ENCODE measurements at regions not wholly inside any gene's neighbourhood (a gene's known extent, or its start where the extent isn't known, plus 50 kb on each side); places are given as distances from the start of the nearest gene placed in this dataset.

DNA sequence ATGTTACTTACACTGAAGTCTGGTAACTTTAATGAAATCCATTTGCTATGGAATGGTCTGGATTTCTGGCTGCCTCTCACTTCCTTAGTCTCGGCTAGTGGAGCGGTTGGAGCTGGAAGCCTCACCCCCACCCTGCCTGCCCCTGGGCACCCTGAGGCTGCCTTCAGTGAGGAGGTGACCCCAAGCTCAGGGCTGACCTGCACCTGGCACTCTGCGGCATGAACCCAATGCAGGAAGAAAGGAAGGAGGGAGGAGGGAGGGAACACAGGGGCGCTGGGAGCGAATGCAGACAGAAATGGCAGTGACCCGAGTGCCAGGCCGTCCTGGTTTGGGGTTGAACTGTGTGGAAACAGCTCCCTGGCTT, 353.1 kb downstream of the TMEM121 start:
- TF ChIP-seq EP300 (IDR thresholded peaks at IDR 0.05; ENCODE audit: low read depth), result no peak
- TF ChIP-seq, protein P1, sequence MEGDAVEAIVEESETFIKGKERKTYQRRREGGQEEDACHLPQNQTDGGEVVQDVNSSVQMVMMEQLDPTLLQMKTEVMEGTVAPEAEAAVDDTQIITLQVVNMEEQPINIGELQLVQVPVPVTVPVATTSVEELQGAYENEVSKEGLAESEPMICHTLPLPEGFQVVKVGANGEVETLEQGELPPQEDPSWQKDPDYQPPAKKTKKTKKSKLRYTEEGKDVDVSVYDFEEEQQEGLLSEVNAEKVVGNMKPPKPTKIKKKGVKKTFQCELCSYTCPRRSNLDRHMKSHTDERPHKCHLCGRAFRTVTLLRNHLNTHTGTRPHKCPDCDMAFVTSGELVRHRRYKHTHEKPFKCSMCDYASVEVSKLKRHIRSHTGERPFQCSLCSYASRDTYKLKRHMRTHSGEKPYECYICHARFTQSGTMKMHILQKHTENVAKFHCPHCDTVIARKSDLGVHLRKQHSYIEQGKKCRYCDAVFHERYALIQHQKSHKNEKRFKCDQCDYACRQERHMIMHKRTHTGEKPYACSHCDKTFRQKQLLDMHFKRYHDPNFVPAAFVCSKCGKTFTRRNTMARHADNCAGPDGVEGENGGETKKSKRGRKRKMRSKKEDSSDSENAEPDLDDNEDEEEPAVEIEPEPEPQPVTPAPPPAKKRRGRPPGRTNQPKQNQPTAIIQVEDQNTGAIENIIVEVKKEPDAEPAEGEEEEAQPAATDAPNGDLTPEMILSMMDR (IDR thresholded peaks at IDR 0.05), result no peak
- TF ChIP-seq POLR2AphosphoS5 (IDR thresholded peaks at IDR 0.05), result no peak
